Activated CD8-positive, alpha-beta memory T cell treated with anti-CD3 and anti-CD28 coated beads for 36 hours (primary cell): ENCODE measurements at regions not wholly inside any gene's neighbourhood (a gene's known extent, or its start where the extent isn't known, plus 50 kb on each side); places are given as distances from the start of the nearest gene placed in this dataset.
"Not testable (repeated sequence)": the region's sequence is repeated elsewhere in the genome, so short reads cannot be mapped to it uniquely, and the experiment has no call there.

Experiments used
- CTCF ChIA-PET: fragments of 350-600 bp; sonication (Branson Sonifier 250); formaldehyde crosslinking; loops from one replicate; lab custom pipeline; 2021; ENCODE audit warnings: antibody characterized with exemption; lab: Charles Lee
- POLR2A ChIA-PET: fragments of 350-600 bp; sonication (Branson Sonifier 250); formaldehyde crosslinking; loops from one replicate; lab custom pipeline; 2021; ENCODE audit warnings: antibody characterized with exemption; lab: Charles Lee

GRCh38 chr3:4897765-4898453 lies 81.3 kb upstream of the BHLHE40 start:
- ChIA-PET CTCF (interaction anchor here (1.0 to 1.8 kb wide), 2 partner anchors 78 to 186 kb away, joined by 4 read pairs; no protein-coding TSS in a partner anchor), POLR2A (interaction anchor here (0.8 kb wide), 1 partner anchor 81 kb away, joined by 3 read pairs; the partner anchor contains the start of gene BHLHE40)

- ChIA-PET POLR2A (interaction anchor here (0.8 kb wide), 2 partner anchors 78 to 81 kb away, joined by 3 read pairs; partner anchors contain the start of gene BHLHE40), CTCF (interaction anchor here (1.0 to 1.8 kb wide), 2 partner anchors 78 to 187 kb away, joined by 4 read pairs; no protein-coding TSS in a partner anchor)
Observed at GRCh38 chr3:4898454-4899313, 80.6 kb upstream of the BHLHE40 start.

GRCh38 chr3:4899710-4900109 lies 79.5 kb upstream of the BHLHE40 start:
- POLR2A ChIA-PET, result no interaction called here
- CTCF ChIA-PET, result no interaction called here

- POLR2A ChIA-PET, result no interaction called here
- CTCF ChIA-PET, result no interaction called here
Observed at GRCh38 chr3:4900298-4900697, 78.9 kb upstream of the BHLHE40 start.

- ChIA-PET POLR2A (interaction anchor here (0.8 to 1.4 kb wide), 3 partner anchors 73 to 79 kb away, joined by 3 to 5 read pairs (median 4); no protein-coding TSS in a partner anchor), CTCF (interaction anchor here (1.0 kb wide), 1 partner anchor 193 kb away, joined by 3 read pairs; no protein-coding TSS in a partner anchor)
Observed at GRCh38 chr3:4904811-4905695, 74.2 kb upstream of the BHLHE40 start.

- POLR2A ChIA-PET, result interaction anchor here (1.3 to 1.7 kb wide), 3 partner anchors 73 to 78 kb away, joined by 3 to 6 read pairs (median 5); partner anchors contain the start of gene BHLHE40
- CTCF ChIA-PET, result no interaction called here
Observed at GRCh38 chr3:4906107-4906621, 73.1 kb upstream of the BHLHE40 start.

GRCh38 chr3:4907050-4907449 lies 72.2 kb upstream of the BHLHE40 start:
- ChIA-PET CTCF (interaction anchor here (0.8 to 2.0 kb wide), 2 partner anchors 36 to 69 kb away, joined by 3 to 6 read pairs; no protein-coding TSS in a partner anchor), POLR2A (interaction anchor here (0.6 to 1.7 kb wide), 2 partner anchors 72 to 413 kb away, joined by 4 to 6 read pairs; partner anchors contain the start of gene BHLHE40)

- ChIA-PET POLR2A (interaction anchor here (0.5 to 0.6 kb wide), 3 partner anchors 16 to 414 kb away, joined by 3 to 4 read pairs (median 3); no protein-coding TSS in a partner anchor), CTCF (interaction anchor here (0.8 to 2.0 kb wide), 3 partner anchors 36 to 73 kb away, joined by 3 to 6 read pairs (median 3); no protein-coding TSS in a partner anchor)
Observed at GRCh38 chr3:4907643-4908432, 71.4 kb upstream of the BHLHE40 start.

GRCh38 chr3:4908433-4909156 lies 70.6 kb upstream of the BHLHE40 start:
- POLR2A ChIA-PET, result interaction anchor here (0.5 to 0.6 kb wide), 3 partner anchors 15 to 114 kb away, joined by 3 read pairs; no protein-coding TSS in a partner anchor
- CTCF ChIA-PET, result interaction anchor here (1.5 to 2.0 kb wide), 2 partner anchors 68 to 72 kb away, joined by 3 to 6 read pairs; no protein-coding TSS in a partner anchor

- ChIA-PET CTCF (no interaction called here), POLR2A (no interaction called here)
Observed at GRCh38 chr3:4914464-4914863, 64.8 kb upstream of the BHLHE40 start.

GRCh38 chr3:4921589-4921988 lies 57.6 kb upstream of the BHLHE40 start:
- CTCF ChIA-PET, POLR2A ChIA-PET: not testable (repeated sequence)

GRCh38 chr3:4926892-4927291 lies 52.3 kb upstream of the BHLHE40 start:
- ChIA-PET CTCF (interaction anchor here (1.5 kb wide), 1 partner anchor 49 kb away, joined by 4 read pairs; no protein-coding TSS in a partner anchor), POLR2A (no interaction called here)

GRCh38 chr3:4928277-4928789 lies 50.9 kb upstream of the BHLHE40 start:
- ChIA-PET CTCF (interaction anchor here (1.5 kb wide), 1 partner anchor 48 kb away, joined by 4 read pairs; no protein-coding TSS in a partner anchor), POLR2A (no interaction called here)
